ENCODE measurements at regions not wholly inside any gene's neighbourhood (a gene's known extent, or its start where the extent isn't known, plus 50 kb on each side); places are given as distances from the start of the nearest gene placed in this dataset.

- H3K27ac ChIP-seq (ENCODE audit: low read depth in 1 of 2, low read length in 2 of 2) = no peak overlapping the region
- 68% methylated on average over 15 of the region's 15 CpGs for WGBS
- TF ChIP-seq ATF3 (IDR thresholded peaks at IDR 0.05) (no peak), RXRA (IDR thresholded peaks at IDR 0.05) (no peak), RAD21 (IDR thresholded peaks at IDR 0.05) (no peak), JUND (IDR thresholded peaks at IDR 0.05) (no peak), HNF4G (IDR thresholded peaks at IDR 0.05) (no peak), GABPA (IDR thresholded peaks at IDR 0.05 in 1 of 2, conservative IDR thresholded peaks at IDR 0.05 in 1 of 2) (no peak), EGR1 (IDR thresholded peaks at IDR 0.05; ENCODE audit: low read depth in 2 of 2) (no peak), MAX (IDR thresholded peaks at IDR 0.05) (no peak), NR2F2 (IDR thresholded peaks at IDR 0.05) (no peak), HNF4A (conservative IDR thresholded peaks at IDR 0.05) (no peak)
- TF ChIP-seq, protein P1, sequence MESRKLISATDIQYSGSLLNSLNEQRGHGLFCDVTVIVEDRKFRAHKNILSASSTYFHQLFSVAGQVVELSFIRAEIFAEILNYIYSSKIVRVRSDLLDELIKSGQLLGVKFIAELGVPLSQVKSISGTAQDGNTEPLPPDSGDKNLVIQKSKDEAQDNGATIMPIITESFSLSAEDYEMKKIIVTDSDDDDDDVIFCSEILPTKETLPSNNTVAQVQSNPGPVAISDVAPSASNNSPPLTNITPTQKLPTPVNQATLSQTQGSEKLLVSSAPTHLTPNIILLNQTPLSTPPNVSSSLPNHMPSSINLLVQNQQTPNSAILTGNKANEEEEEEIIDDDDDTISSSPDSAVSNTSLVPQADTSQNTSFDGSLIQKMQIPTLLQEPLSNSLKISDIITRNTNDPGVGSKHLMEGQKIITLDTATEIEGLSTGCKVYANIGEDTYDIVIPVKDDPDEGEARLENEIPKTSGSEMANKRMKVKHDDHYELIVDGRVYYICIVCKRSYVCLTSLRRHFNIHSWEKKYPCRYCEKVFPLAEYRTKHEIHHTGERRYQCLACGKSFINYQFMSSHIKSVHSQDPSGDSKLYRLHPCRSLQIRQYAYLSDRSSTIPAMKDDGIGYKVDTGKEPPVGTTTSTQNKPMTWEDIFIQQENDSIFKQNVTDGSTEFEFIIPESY (IDR thresholded peaks at IDR 0.05) = no peak
- TF ChIP-seq, protein P2, sequence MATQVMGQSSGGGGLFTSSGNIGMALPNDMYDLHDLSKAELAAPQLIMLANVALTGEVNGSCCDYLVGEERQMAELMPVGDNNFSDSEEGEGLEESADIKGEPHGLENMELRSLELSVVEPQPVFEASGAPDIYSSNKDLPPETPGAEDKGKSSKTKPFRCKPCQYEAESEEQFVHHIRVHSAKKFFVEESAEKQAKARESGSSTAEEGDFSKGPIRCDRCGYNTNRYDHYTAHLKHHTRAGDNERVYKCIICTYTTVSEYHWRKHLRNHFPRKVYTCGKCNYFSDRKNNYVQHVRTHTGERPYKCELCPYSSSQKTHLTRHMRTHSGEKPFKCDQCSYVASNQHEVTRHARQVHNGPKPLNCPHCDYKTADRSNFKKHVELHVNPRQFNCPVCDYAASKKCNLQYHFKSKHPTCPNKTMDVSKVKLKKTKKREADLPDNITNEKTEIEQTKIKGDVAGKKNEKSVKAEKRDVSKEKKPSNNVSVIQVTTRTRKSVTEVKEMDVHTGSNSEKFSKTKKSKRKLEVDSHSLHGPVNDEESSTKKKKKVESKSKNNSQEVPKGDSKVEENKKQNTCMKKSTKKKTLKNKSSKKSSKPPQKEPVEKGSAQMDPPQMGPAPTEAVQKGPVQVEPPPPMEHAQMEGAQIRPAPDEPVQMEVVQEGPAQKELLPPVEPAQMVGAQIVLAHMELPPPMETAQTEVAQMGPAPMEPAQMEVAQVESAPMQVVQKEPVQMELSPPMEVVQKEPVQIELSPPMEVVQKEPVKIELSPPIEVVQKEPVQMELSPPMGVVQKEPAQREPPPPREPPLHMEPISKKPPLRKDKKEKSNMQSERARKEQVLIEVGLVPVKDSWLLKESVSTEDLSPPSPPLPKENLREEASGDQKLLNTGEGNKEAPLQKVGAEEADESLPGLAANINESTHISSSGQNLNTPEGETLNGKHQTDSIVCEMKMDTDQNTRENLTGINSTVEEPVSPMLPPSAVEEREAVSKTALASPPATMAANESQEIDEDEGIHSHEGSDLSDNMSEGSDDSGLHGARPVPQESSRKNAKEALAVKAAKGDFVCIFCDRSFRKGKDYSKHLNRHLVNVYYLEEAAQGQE (IDR thresholded peaks at IDR 0.05) = no peak
- H3K4me1 ChIP-seq (ENCODE audit: control insufficient read depth in 4 of 4, insufficient read depth in 4 of 4, low read length in 3 of 4) = no peaks in the 10 kb centered on the region
- no peaks in the 10 kb centered on the region for H3K9me3 ChIP-seq (ENCODE audit: control insufficient read depth in 4 of 4, low read length in 3 of 4)
- no peak overlapping the region for H3K4me3 ChIP-seq (ENCODE audit: low read depth in 1 of 3, low read length in 3 of 3)
- H3K27me3 ChIP-seq (ENCODE audit: control insufficient read depth in 4 of 4, insufficient read depth in 4 of 4, low read length in 3 of 4) = peaks cover 0 to 12% (median under 1%) of the 10 kb centered on the region in 4 donors
- no peak for DNase-seq (ENCODE audit: low spot score)
- H3K36me3 ChIP-seq (ENCODE audit: control insufficient read depth in 4 of 4, insufficient read depth in 3 of 4, low read depth in 1 of 4, low read length in 3 of 4) = no peaks in the 10 kb centered on the region
- H3K9ac ChIP-seq (ENCODE audit: low read depth in 1 of 2, low read length in 2 of 2) = no peak overlapping the region
Measured at GRCh38 chr1:5484451-5485165, 507.6 kb downstream of the NPHP4 start.

DNA sequence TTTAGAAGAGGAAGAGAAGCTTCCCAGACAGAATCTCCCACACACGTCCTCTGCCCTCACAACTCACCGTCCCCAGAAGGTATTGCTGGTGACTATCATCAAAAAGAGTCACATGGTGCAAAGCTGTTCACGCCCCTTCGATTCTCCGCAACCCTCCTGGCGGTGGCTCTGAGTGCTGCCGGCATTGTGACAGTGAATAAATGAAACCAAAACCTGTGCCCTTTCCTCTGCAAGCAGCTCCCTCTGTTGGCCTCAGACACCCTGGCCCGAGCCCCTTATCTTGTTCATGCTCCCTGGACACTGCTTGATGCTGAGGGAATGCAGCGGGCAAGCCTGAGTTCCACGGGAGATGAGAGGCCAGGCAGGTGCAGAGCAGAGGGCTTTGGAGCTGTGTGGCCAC is 510.3 kb downstream of the NPHP4 start:
- H3K27me3 ChIP-seq (ENCODE audit: control insufficient read depth in 4 of 4, insufficient read depth in 4 of 4, low read length in 3 of 4) = peaks cover 0 to 8% (median 2%) of the 10 kb centered on the region in 4 donors
- no peak for DNase-seq (ENCODE audit: low spot score)

More for the DNA sequence above, 510.3 kb downstream of the NPHP4 start:
- Histone ChIP-seq H3K4me3 (ENCODE audit: low read depth in 1 of 3, low read length in 3 of 3) (no peak overlapping the region), H3K27ac (ENCODE audit: low read depth in 1 of 2, low read length in 2 of 2) (no peak overlapping the region), H3K9me3 (ENCODE audit: control insufficient read depth in 4 of 4, low read length in 3 of 4) (no peaks in the 10 kb centered on the region), H3K9ac (ENCODE audit: low read depth in 1 of 2, low read length in 2 of 2) (no peak overlapping the region), H3K4me1 (ENCODE audit: control insufficient read depth in 4 of 4, insufficient read depth in 4 of 4, low read length in 3 of 4) (no peaks in the 10 kb centered on the region), H3K36me3 (ENCODE audit: control insufficient read depth in 4 of 4, insufficient read depth in 3 of 4, low read depth in 1 of 4, low read length in 3 of 4) (no peaks in the 10 kb centered on the region)
- 33% methylated on average over 10 of the region's 10 CpGs for WGBS
- TF ChIP-seq FOXA2 (IDR thresholded peaks at IDR 0.05) = no peak
- TF ChIP-seq YY1 (IDR thresholded peaks at IDR 0.05) = no peak
- TF ChIP-seq HNF4A (conservative IDR thresholded peaks at IDR 0.05) = no peak
- no peak for TF ChIP-seq MAX (IDR thresholded peaks at IDR 0.05)
- TF ChIP-seq, protein P3, sequence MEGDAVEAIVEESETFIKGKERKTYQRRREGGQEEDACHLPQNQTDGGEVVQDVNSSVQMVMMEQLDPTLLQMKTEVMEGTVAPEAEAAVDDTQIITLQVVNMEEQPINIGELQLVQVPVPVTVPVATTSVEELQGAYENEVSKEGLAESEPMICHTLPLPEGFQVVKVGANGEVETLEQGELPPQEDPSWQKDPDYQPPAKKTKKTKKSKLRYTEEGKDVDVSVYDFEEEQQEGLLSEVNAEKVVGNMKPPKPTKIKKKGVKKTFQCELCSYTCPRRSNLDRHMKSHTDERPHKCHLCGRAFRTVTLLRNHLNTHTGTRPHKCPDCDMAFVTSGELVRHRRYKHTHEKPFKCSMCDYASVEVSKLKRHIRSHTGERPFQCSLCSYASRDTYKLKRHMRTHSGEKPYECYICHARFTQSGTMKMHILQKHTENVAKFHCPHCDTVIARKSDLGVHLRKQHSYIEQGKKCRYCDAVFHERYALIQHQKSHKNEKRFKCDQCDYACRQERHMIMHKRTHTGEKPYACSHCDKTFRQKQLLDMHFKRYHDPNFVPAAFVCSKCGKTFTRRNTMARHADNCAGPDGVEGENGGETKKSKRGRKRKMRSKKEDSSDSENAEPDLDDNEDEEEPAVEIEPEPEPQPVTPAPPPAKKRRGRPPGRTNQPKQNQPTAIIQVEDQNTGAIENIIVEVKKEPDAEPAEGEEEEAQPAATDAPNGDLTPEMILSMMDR (IDR thresholded peaks at IDR 0.05; ENCODE audit: low read depth, low read length, missing input control) = peak; percentile 1
